GM21367 (cell line): ENCODE measurements at regions not wholly inside any gene's neighbourhood (a gene's known extent, or its start where the extent isn't known, plus 50 kb on each side); places are given as distances from the start of the nearest gene placed in this dataset.
"Not testable (repeated sequence)": the region's sequence is repeated elsewhere in the genome, so short reads cannot be mapped to it uniquely, and the experiment has no call there.

Experiments used
- ATAC-seq: cut with Tn5 transposase; IDR thresholded peaks from one replicate; pipeline ENCODE4 v1.9.1; 2021; ENCODE audit not compliant: unreplicated experiment

GRCh38 chr6:121685806-121686205 lies 250.4 kb downstream of the GJA1 start:
- not testable (repeated sequence) for ATAC-seq

GRCh38 chr6:121686611-121687023 lies 251.2 kb downstream of the GJA1 start:
- no peak for ATAC-seq

- ATAC-seq = no peak
These were observed 253.5 kb downstream of the GJA1 start for GRCh38 chr6:121688974-121689373.

- no peak for ATAC-seq
These were observed 255.7 kb downstream of the GJA1 start for GRCh38 chr6:121691126-121691551.

GRCh38 chr6:121694389-121694788 lies 258.9 kb downstream of the GJA1 start:
- ATAC-seq = no peak

- ATAC-seq = no peak
These were observed 259.4 kb downstream of the GJA1 start for GRCh38 chr6:121694801-121695251.

GRCh38 chr6:121695329-121695728 lies 259.9 kb downstream of the GJA1 start:
- ATAC-seq = no peak

GRCh38 chr6:121697921-121698320 lies 262.5 kb downstream of the GJA1 start:
- no peak for ATAC-seq

GRCh38 chr6:121698617-121699016 lies 263.2 kb downstream of the GJA1 start:
- ATAC-seq = no peak

- not testable (repeated sequence) for ATAC-seq
These were observed 267.7 kb downstream of the GJA1 start for GRCh38 chr6:121703129-121703528.

- no peak for ATAC-seq
These were observed 276.0 kb downstream of the GJA1 start for GRCh38 chr6:121711472-121711871.

- ATAC-seq = no peak
These were observed 282.2 kb downstream of the GJA1 start for GRCh38 chr6:121717686-121718085.

GRCh38 chr6:121720867-121721266 lies 285.4 kb downstream of the GJA1 start:
- ATAC-seq = not testable (repeated sequence)

- no peak for ATAC-seq
These were observed 288.2 kb downstream of the GJA1 start for GRCh38 chr6:121723623-121724022.

GRCh38 chr6:121724576-121724975 lies 289.1 kb downstream of the GJA1 start:
- ATAC-seq = no peak

- ATAC-seq = no peak
These were observed 291.1 kb downstream of the GJA1 start for GRCh38 chr6:121726596-121726995.

GRCh38 chr6:121730616-121731015 lies 295.2 kb downstream of the GJA1 start:
- no peak for ATAC-seq

GRCh38 chr6:121731381-121731780 lies 295.9 kb downstream of the GJA1 start:
- no peak for ATAC-seq

- no peak for ATAC-seq
These were observed 297.2 kb downstream of the GJA1 start for GRCh38 chr6:121732641-121733040.

GRCh38 chr6:121733234-121733633 lies 297.8 kb downstream of the GJA1 start:
- no peak for ATAC-seq

GRCh38 chr6:121740188-121740587 lies 304.7 kb downstream of the GJA1 start:
- ATAC-seq = not testable (repeated sequence)

GRCh38 chr6:121743691-121744090 lies 308.2 kb downstream of the GJA1 start:
- ATAC-seq = no peak

- ATAC-seq = no peak
These were observed 312.9 kb downstream of the GJA1 start for GRCh38 chr6:121748376-121748775.

- ATAC-seq = no peak
These were observed 313.4 kb downstream of the GJA1 start for GRCh38 chr6:121748850-121749249.
